Gastrocnemius medialis (tissue), 4 donors: ENCODE measurements at regions not wholly inside any gene's neighbourhood (a gene's known extent, or its start where the extent isn't known, plus 50 kb on each side); places are given as distances from the start of the nearest gene placed in this dataset.

Source experiments
- CTCF ChIP-seq, 5 experiments: fragments of 450-650 bp in 3 of 5; fragments of 200-600 bp in 2 of 5; sonication (generic) in 2 of 5; IDR thresholded peaks in 4 of 5; conservative IDR thresholded peaks in 1 of 5; 1 replicate in 4 of 5; 2 replicates in 1 of 5; pipeline ENCODE4 v1.5.1; 2016 to 2019; ENCODE audit warnings: antibody characterized with exemption in 5 of 5, mild to moderate bottlenecking in 3 of 5, moderate library complexity in 3 of 5
- POLR2A ChIP-seq, 2 donors: fragments of 450-650 bp; IDR thresholded peaks; one replicate each; pipeline ENCODE4 v1.6.1; 2017; ENCODE audit warnings: antibody characterized with exemption in 2 of 2, mild to moderate bottlenecking in 2 of 2, moderate library complexity in 2 of 2

DNA sequence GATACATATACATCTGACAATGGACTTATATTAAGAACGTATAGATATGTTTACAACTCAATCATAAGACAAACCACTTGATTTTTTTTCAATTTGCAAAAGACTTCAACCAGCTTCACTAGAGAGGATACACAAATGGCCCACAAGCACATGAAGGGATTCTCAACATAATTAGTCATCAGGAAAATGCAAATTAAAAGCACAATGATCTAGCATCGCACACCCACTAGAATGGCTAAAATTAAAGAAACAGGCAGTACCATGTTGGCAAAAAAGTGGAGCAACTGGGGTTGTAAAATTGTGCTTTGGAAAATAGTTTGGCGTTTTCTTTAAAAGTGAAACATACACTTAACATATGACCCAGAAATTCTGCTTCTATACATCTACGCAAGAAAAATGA lies 80.0 kb upstream of the TRIO start:
- TF ChIP-seq CTCF (IDR thresholded peaks at IDR 0.05 in 4 of 5, conservative IDR thresholded peaks at IDR 0.05 in 1 of 5) (no peak), POLR2A (IDR thresholded peaks at IDR 0.05) (no peak)
